ENCODE measurements at regions not wholly inside any gene's neighbourhood (a gene's known extent, or its start where the extent isn't known, plus 50 kb on each side); places are given as distances from the start of the nearest gene placed in this dataset.

DNA sequence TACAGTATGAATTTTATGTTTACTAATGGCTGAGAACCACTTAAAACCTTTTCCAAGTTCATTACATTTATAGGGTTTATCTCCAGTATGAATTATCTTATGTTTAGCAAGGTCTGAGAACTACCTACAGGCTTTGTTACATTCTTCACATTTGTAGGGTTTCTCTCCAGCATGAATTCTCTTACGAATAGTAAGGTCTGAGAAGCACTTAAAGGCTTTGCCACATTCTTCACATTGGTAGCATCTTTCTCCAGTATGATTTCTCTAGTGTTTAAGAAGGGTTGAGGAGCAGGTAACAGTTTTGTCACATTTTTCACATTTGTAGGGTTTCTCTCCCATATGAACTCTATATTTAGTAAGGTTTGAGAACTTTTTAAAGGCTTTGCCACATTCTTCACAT is 1127.4 kb downstream of the EFNA5 start:
- intact Hi-C loops (cut with DNase I, micrococcal nuclease): no loop called here
- no peaks in the 10 kb centered on the region for H3K36me3 Mint-ChIP-seq (ENCODE audit: low read depth)
- ChIA-PET CTCF (no interaction called here), POLR2A (no interaction called here)
- H3K9me3 Mint-ChIP-seq (ENCODE audit: low read depth): peaks cover 18% of the 10 kb centered on the region
- DNase-seq (no peak), ATAC-seq (no peak)
- H3K4me3 Mint-ChIP-seq: no peak overlapping the region
- H3K27ac Mint-ChIP-seq: no peak overlapping the region
- no peaks in the 10 kb centered on the region for H3K27me3 Mint-ChIP-seq
- no peaks in the 10 kb centered on the region for H3K4me1 Mint-ChIP-seq

DNA sequence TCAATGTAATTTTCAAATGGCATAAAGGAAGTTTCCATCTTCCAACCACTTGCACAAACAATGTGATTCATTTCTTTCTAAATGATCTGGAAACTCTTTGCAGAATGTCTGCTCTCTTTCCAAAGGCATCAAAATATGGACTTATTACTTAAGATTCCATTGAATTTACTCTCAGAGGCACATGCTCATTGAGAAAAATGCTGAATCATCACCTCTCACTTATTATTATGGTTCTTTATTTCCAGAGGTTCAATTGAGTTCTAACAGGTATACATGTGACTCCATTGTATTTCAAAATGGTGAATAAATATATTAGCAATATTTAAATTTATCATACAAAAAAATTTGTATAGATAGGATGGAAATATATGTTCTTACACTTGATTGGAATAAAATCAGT is 1140.6 kb downstream of the EFNA5 start:
- ChIA-PET POLR2A (no interaction called here), CTCF (no interaction called here)
- intact Hi-C loops (cut with DNase I, micrococcal nuclease): no loop called here
- H3K27ac Mint-ChIP-seq: no peak overlapping the region
- no peaks in the 10 kb centered on the region for H3K27me3 Mint-ChIP-seq
- H3K4me3 Mint-ChIP-seq: no peak overlapping the region
- ATAC-seq (no peak), DNase-seq (no peak)
- H3K36me3 Mint-ChIP-seq (ENCODE audit: low read depth): no peaks in the 10 kb centered on the region
- H3K4me1 Mint-ChIP-seq: no peaks in the 10 kb centered on the region
- peaks cover 1% of the 10 kb centered on the region for H3K9me3 Mint-ChIP-seq (ENCODE audit: low read depth)

DNA sequence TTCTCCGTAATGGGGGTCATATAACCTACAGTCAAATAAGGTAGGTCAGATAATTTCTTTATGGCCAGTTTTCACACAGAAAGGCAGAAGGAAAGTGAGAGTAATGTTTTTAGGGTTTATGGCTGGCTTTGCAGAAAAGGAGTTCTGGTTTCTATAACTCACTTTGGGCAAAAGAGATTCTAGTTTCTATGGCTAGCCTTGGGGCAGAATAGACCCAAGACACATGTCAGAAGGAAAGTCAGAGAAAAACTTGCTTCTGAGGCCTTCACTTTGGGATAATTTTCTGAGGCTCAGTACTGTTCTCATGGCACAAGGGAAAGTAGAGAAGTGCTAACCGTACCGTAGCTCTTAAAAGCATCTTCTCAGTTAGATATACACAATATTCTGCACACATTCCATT is 1145.3 kb downstream of the EFNA5 start:
- Mint-ChIP-seq H3K9me3 (ENCODE audit: low read depth) (no peaks in the 10 kb centered on the region), H3K4me3 (no peak overlapping the region), H3K27me3 (no peaks in the 10 kb centered on the region), H3K36me3 (ENCODE audit: low read depth) (no peaks in the 10 kb centered on the region), H3K4me1 (no peaks in the 10 kb centered on the region), H3K27ac (no peak overlapping the region)
- ChIA-PET POLR2A (no interaction called here), CTCF (no interaction called here)
- DNase-seq (no peak), ATAC-seq (no peak)
- intact Hi-C loops (cut with DNase I, micrococcal nuclease): no loop called here

DNA sequence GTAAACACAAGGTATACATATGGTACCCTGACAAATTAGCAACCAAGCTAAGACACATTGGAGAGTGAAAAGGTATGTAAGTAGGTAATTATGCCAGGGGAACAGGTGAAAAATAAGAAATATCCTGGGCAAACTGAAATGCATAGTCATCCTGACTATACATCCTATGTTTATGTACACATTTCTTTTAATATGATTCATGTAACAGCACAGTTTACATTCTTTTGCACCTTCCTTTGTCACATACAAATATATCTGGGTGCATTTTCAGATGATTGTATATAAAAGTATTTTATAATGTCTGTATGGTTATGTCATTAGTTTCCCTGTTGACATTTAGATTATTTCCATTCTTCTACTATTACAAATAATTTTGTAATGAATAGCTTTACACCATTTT is 1146.9 kb downstream of the EFNA5 start:
- ChIA-PET POLR2A (no interaction called here), CTCF (interaction anchor here (0.7 kb wide), 1 partner anchor 17 kb away, joined by 3 read pairs; no protein-coding TSS in a partner anchor)

DNA sequence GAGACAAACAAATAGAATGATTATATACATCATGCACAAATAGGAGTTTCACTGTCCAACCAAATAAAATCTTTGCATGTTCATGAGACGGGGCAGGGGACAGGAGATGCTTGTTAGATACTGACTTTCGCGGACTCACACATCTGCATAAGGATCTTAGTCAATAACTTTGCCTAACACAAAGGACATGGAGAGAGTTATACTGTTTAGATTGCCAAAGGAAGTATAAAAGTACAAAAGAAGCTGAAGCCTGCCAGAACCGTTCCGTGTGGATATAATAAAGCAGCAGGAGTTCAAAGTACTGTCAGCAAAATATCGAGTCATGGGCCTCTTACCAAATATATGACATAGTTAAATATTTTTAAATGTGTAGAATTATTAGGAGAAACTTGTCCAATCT is 1148.4 kb downstream of the EFNA5 start:
- no peaks in the 10 kb centered on the region for H3K4me1 Mint-ChIP-seq

More for the DNA sequence above, 1146.9 kb downstream of the EFNA5 start:
- no peak for DNase-seq
- ATAC-seq: no peak
- Mint-ChIP-seq H3K36me3 (ENCODE audit: low read depth) (no peaks in the 10 kb centered on the region), H3K4me3 (no peak overlapping the region), H3K27me3 (no peaks in the 10 kb centered on the region), H3K4me1 (no peaks in the 10 kb centered on the region), H3K27ac (no peak overlapping the region), H3K9me3 (ENCODE audit: low read depth) (no peaks in the 10 kb centered on the region)
- intact Hi-C loops (cut with DNase I, micrococcal nuclease): no loop called here

DNA sequence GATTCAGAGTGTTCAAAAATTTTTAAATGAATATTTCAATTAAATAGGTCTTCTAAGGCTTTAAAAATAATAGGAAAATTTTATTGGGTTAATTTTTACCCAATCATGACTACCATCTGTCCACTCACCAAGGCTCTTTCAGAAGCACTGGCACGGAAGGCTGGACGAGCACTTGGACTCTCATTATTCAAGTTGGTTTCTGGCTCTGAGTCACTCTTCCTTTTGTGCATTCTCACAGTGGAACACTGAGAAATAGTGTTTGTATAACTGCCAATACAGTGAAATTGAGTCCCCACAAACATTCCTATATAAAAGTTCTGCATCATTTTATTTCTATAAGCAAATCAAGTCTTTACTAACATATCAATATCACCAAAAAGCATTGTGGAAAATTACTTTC is 1149.0 kb downstream of the EFNA5 start:
- ChIA-PET CTCF (no interaction called here), POLR2A (no interaction called here)
- H3K4me3 Mint-ChIP-seq: no peak overlapping the region
- no peaks in the 10 kb centered on the region for H3K4me1 Mint-ChIP-seq
- peaks cover 2% of the 10 kb centered on the region for H3K9me3 Mint-ChIP-seq (ENCODE audit: low read depth)
- no peaks in the 10 kb centered on the region for H3K27me3 Mint-ChIP-seq
- intact Hi-C loops (cut with DNase I, micrococcal nuclease): no loop called here
- no peak for ATAC-seq
- no peak for DNase-seq
- H3K27ac Mint-ChIP-seq: no peak overlapping the region
- no peaks in the 10 kb centered on the region for H3K36me3 Mint-ChIP-seq (ENCODE audit: low read depth)

More for the DNA sequence above, 1148.4 kb downstream of the EFNA5 start:
- POLR2A ChIA-PET: interaction anchor here (0.6 kb wide), 1 partner anchor 234 kb away, joined by 3 read pairs; no protein-coding TSS in a partner anchor
- intact Hi-C loops (cut with DNase I, micrococcal nuclease): no loop called here
- ATAC-seq: no peak
- no peaks in the 10 kb centered on the region for H3K9me3 Mint-ChIP-seq (ENCODE audit: low read depth)
- H3K27ac Mint-ChIP-seq: no peak overlapping the region
- DNase-seq: no peak
- H3K27me3 Mint-ChIP-seq: no peaks in the 10 kb centered on the region
- no peak overlapping the region for H3K4me3 Mint-ChIP-seq
- CTCF ChIA-PET: no interaction called here
- no peaks in the 10 kb centered on the region for H3K36me3 Mint-ChIP-seq (ENCODE audit: low read depth)

DNA sequence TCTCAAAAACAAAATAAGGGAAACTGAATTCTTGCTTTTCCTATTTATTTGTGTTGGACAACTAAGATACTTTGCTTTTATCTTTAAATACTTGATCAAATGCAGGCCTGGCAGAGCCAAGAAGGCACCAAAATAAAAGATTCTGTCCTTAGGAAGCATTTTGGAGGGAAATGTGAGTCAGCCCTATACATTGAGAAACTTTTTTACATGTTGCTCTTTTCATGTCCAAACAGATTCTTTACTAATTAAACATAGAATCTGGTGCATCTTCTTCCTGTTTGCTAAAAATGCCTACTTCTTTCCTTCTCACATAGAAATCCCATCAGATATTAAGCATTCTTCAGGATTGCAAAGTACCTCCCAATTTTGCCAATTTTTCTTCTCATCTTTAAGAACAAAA is 1160.4 kb downstream of the EFNA5 start:
- intact Hi-C loops (cut with DNase I, micrococcal nuclease): no loop called here
- no peak overlapping the region for H3K4me3 Mint-ChIP-seq
- no peak for DNase-seq
- no peaks in the 10 kb centered on the region for H3K27me3 Mint-ChIP-seq
- no peak for ATAC-seq
- H3K27ac Mint-ChIP-seq: no peak overlapping the region
- CTCF ChIA-PET: no interaction called here
- POLR2A ChIA-PET: no interaction called here
- no peaks in the 10 kb centered on the region for H3K4me1 Mint-ChIP-seq
- H3K9me3 Mint-ChIP-seq (ENCODE audit: low read depth): peaks cover 6% of the 10 kb centered on the region
- no peaks in the 10 kb centered on the region for H3K36me3 Mint-ChIP-seq (ENCODE audit: low read depth)

DNA sequence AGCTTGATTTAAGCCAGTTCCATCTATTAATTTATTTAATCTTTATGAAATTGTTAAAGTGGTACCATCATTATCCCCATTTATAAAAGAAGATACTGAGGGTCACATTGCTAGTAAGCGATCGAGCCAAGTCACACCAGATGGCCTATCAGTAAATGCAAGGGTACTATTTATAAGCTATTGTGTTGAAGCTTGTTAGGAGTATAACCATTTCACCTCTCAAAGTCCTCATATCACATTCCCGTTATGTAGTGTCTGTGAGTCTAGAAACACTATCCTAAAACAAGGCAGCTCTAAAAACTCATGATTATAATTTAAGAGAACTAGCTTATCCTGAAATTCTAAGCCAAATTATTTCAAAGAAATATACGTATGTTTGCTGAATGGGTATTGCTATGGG is 1161.8 kb downstream of the EFNA5 start:
- no peak overlapping the region for H3K4me3 Mint-ChIP-seq
- H3K9me3 Mint-ChIP-seq (ENCODE audit: low read depth): peaks cover 6% of the 10 kb centered on the region
- H3K27me3 Mint-ChIP-seq: no peaks in the 10 kb centered on the region
- no peaks in the 10 kb centered on the region for H3K36me3 Mint-ChIP-seq (ENCODE audit: low read depth)
- no peak overlapping the region for H3K27ac Mint-ChIP-seq
- DNase-seq (no peak), ATAC-seq (no peak)
- ChIA-PET CTCF (no interaction called here), POLR2A (no interaction called here)
- no peaks in the 10 kb centered on the region for H3K4me1 Mint-ChIP-seq
- intact Hi-C loops (cut with DNase I, micrococcal nuclease): no loop called here

DNA sequence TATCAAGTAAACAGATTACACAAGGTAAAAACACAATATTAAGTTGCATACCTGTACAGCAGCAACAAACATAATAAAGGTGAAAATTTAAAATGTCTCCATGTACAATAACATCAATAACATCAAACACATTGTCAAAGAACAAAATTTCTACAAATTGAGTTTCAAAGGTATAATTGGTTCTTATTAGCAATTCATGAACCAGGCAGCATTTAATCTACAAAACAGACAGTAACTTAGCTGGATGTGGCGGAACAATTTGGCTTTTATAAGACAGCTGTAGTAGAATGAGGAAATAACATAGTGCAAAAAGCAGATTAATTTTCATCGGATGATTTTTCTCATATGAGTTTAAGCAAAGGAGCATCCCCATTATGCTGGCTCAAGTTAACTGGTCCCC is 1176.8 kb downstream of the EFNA5 start:
- Mint-ChIP-seq H3K36me3 (ENCODE audit: low read depth) (no peaks in the 10 kb centered on the region), H3K4me3 (no peak overlapping the region), H3K27ac (no peak overlapping the region), H3K27me3 (no peaks in the 10 kb centered on the region), H3K9me3 (ENCODE audit: low read depth) (peaks cover 3% of the 10 kb centered on the region), H3K4me1 (no peaks in the 10 kb centered on the region)
- no peak for ATAC-seq
- intact Hi-C loops (cut with DNase I, micrococcal nuclease): no loop called here
- DNase-seq: no peak
- ChIA-PET POLR2A (no interaction called here), CTCF (no interaction called here)

DNA sequence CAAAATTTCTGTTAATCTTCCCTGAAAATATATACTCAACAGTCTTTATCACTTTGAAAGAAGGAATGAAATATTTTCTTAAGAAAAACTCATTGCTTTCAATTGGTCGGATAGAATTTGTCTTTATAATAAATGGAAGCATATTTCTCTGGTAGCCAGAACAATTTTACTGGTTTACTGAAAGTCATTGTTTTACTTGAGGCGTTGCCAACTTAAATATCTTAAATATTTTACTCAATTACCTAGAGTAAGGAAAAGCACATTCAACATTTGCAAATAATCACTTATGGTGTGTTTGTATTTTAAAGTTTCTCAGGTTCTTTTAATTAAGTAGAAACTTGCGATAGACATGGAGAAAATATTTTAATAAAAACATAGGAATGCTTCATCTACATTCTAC is 1181.7 kb downstream of the EFNA5 start:
- H3K27ac Mint-ChIP-seq: no peak overlapping the region
- no peak overlapping the region for H3K4me3 Mint-ChIP-seq
- intact Hi-C loops (cut with DNase I, micrococcal nuclease): no loop called here
- CTCF ChIA-PET: no interaction called here
- H3K36me3 Mint-ChIP-seq (ENCODE audit: low read depth): no peaks in the 10 kb centered on the region
- H3K27me3 Mint-ChIP-seq: no peaks in the 10 kb centered on the region
- DNase-seq (no peak), ATAC-seq (no peak)
- no peaks in the 10 kb centered on the region for H3K9me3 Mint-ChIP-seq (ENCODE audit: low read depth)
- POLR2A ChIA-PET: no interaction called here
- no peaks in the 10 kb centered on the region for H3K4me1 Mint-ChIP-seq

DNA sequence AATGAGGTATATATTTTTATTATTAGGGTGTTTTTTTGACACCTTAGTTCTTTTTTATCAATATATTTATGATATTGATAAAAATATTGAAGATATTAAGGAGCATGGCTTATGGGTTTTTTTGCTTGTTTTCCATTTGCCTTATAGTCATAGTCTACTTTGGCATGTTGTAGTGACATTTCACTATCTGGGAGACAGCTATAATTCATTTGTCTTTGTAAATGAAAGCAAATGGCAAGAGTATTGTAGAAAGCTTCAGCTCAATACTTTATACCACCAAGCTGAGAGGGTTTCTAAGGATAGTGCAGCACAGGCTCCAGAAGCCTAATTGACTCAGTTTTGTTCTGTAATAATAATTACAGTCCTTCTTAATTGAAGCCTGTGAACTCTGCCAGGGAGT is 1182.3 kb downstream of the EFNA5 start:
- H3K27me3 Mint-ChIP-seq: no peaks in the 10 kb centered on the region
- intact Hi-C loops (cut with DNase I, micrococcal nuclease): no loop called here
- no peak overlapping the region for H3K4me3 Mint-ChIP-seq
- ChIA-PET POLR2A (no interaction called here), CTCF (no interaction called here)
- H3K4me1 Mint-ChIP-seq: no peaks in the 10 kb centered on the region
- H3K36me3 Mint-ChIP-seq (ENCODE audit: low read depth): no peaks in the 10 kb centered on the region
- ATAC-seq (no peak), DNase-seq (no peak)
- no peak overlapping the region for H3K27ac Mint-ChIP-seq
- no peaks in the 10 kb centered on the region for H3K9me3 Mint-ChIP-seq (ENCODE audit: low read depth)

DNA sequence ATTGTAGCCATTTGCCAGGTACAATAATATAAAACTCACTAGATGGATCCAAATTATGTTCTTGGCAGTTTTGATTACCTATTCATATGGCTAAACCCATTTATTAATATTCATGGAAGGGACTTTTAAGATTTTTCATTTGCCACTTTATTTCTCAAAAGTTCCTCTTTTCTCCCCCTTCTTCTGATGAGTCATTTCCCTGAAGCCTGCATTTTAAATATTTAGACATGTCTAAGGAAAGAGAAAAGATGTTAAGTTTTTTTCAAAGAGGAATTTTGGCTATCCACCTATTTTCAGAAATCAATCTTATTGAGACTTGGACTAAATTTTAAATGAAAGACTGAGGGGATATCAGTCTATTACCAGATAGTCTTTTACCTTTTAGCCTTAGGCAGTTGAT is 1189.4 kb downstream of the EFNA5 start:
- intact Hi-C loops (cut with DNase I, micrococcal nuclease): no loop called here
- Mint-ChIP-seq H3K27me3 (no peaks in the 10 kb centered on the region), H3K36me3 (ENCODE audit: low read depth) (no peaks in the 10 kb centered on the region), H3K27ac (no peak overlapping the region), H3K9me3 (ENCODE audit: low read depth) (peaks cover 2% of the 10 kb centered on the region), H3K4me3 (no peak overlapping the region), H3K4me1 (no peaks in the 10 kb centered on the region)
- ChIA-PET POLR2A (no interaction called here), CTCF (interaction anchor here (0.6 kb wide), 1 partner anchor 394 kb away, joined by 3 read pairs; no protein-coding TSS in a partner anchor)
- DNase-seq (no peak), ATAC-seq (no peak)

DNA sequence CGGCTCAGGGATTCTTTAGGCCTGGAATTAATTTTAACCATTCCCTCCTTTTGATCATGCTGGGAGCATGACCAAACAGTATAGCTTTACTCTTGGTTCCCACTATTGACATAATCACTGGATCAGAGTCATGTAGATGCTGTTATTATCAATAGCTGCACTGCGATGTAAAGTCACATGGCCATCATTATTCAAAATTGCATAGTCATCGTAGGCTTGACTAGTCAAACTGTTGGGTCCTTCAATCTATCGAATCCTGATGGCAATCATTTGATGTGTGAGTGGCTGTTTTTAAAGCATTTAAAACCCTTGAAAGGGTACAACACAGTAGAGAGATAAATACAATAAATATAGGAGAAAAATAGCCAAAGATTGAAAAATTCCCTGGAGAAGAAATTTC is 1194.1 kb downstream of the EFNA5 start:
- Mint-ChIP-seq H3K9me3 (ENCODE audit: low read depth) (no peaks in the 10 kb centered on the region), H3K27me3 (no peaks in the 10 kb centered on the region), H3K4me1 (no peaks in the 10 kb centered on the region), H3K4me3 (no peak overlapping the region), H3K36me3 (ENCODE audit: low read depth) (no peaks in the 10 kb centered on the region), H3K27ac (no peak overlapping the region)
- ChIA-PET CTCF (no interaction called here), POLR2A (no interaction called here)
- intact Hi-C loops (cut with DNase I, micrococcal nuclease): no loop called here
- ATAC-seq (no peak), DNase-seq (no peak)
